ENCODE measurements at regions not wholly inside any gene's neighbourhood (a gene's known extent, or its start where the extent isn't known, plus 50 kb on each side); places are given as distances from the start of the nearest gene placed in this dataset.
"Not testable (repeated sequence)": the region's sequence is repeated elsewhere in the genome, so short reads cannot be mapped to it uniquely, and the experiment has no call there.

DNA sequence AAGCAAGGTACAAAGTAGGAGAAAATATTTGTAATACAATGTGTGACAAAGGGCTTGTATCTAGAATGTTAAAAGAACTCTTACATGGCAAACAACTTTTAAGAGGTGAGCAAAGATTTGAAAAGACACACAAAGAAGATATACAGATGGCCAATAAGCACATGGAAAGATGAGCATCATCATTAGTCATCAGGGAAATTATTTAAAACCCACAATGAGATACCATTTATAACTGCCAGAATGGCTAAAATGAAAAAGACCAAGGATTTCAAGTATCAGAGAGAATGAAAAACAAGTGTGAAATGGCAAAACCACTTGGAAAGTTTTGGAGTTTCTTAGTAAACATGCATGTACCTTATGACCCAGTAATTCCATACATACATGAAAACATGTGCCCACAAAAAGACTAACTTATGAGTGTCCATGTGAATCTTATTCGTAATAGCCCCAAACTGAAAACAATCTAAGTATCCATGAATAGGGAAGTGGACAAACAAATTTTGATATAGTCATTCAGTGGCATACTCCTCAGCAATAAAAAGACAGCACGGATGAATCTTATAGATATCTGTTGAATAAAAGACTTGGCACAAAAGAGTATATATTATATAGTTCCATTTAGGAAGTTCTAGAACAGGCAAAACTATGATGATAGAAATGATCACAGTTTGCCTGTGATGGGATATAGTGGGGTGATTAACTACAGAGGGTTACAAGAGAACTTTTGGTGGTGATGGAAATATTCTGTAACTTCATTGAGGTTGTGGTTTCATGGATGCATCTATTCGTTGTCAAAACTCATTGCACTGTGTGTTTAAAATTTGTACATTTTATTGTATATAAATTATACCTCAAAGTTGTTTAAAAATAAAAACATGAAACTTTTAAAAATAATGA is 82.0 kb downstream of the DISP1 start:
- TF ChIP-seq, protein P1, sequence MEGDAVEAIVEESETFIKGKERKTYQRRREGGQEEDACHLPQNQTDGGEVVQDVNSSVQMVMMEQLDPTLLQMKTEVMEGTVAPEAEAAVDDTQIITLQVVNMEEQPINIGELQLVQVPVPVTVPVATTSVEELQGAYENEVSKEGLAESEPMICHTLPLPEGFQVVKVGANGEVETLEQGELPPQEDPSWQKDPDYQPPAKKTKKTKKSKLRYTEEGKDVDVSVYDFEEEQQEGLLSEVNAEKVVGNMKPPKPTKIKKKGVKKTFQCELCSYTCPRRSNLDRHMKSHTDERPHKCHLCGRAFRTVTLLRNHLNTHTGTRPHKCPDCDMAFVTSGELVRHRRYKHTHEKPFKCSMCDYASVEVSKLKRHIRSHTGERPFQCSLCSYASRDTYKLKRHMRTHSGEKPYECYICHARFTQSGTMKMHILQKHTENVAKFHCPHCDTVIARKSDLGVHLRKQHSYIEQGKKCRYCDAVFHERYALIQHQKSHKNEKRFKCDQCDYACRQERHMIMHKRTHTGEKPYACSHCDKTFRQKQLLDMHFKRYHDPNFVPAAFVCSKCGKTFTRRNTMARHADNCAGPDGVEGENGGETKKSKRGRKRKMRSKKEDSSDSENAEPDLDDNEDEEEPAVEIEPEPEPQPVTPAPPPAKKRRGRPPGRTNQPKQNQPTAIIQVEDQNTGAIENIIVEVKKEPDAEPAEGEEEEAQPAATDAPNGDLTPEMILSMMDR (IDR thresholded peaks at IDR 0.05; ENCODE audit: insufficient read depth, low read depth, low read length, missing control alignments) = no peak
- no peak for DNase-seq (ENCODE audit: low read depth)
- H3K4me3 ChIP-seq (ENCODE audit: low read depth, low read length) = no peak overlapping the region

GRCh38 chr1:222897527-222898190 is 82.8 kb downstream of the DISP1 start:
- TF ChIP-seq, protein P1 (IDR thresholded peaks at IDR 0.05; ENCODE audit: insufficient read depth, low read depth, low read length, missing control alignments) = no peak
- peak overlapping the region; percentile 26; the same call in 1 of the 2 replicates for H3K4me3 ChIP-seq (ENCODE audit: low read depth, low read length)
- DNase-seq (ENCODE audit: low read depth) = no peak

DNA sequence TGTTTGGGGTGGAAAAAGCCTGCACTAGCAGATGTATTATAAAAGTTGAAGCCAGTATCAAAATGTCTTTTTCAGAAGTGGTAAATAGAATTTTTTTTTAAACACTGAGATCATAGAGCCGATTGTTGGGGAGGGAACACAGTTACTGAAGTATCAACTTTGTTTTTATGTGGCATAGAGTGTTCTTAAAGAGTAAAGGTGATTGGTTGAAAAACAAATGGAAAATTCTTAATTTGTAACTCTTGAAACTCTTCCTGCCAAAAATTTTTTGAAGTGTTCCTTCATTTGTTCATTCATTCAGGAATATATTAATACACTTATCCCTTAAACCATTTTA is 83.3 kb downstream of the DISP1 start:
- no peak for DNase-seq (ENCODE audit: low read depth)

GRCh38 chr1:222899471-222899870 is 84.6 kb downstream of the DISP1 start:
- no peak for DNase-seq (ENCODE audit: low read depth)
- TF ChIP-seq, protein P1 (IDR thresholded peaks at IDR 0.05; ENCODE audit: insufficient read depth, low read depth, low read length, missing control alignments) = no peak
- H3K4me3 ChIP-seq (ENCODE audit: low read depth, low read length) = no peak overlapping the region

More for the DNA sequence above, 83.3 kb downstream of the DISP1 start:
- H3K4me3 ChIP-seq (ENCODE audit: low read depth, low read length) = no peak overlapping the region
- TF ChIP-seq, protein P1 (IDR thresholded peaks at IDR 0.05; ENCODE audit: insufficient read depth, low read depth, low read length, missing control alignments) = no peak

GRCh38 chr1:222904451-222904850 is 89.6 kb downstream of the DISP1 start:
- TF ChIP-seq, protein P1 (IDR thresholded peaks at IDR 0.05; ENCODE audit: insufficient read depth, low read depth, low read length, missing control alignments) = no peak
- no peak for DNase-seq (ENCODE audit: low read depth)

GRCh38 chr1:222905151-222905550 is 90.3 kb downstream of the DISP1 start:
- TF ChIP-seq, protein P1 (IDR thresholded peaks at IDR 0.05; ENCODE audit: insufficient read depth, low read depth, low read length, missing control alignments) = no peak
- H3K4me3 ChIP-seq (ENCODE audit: low read depth, low read length) = no peak overlapping the region
- no peak for DNase-seq (ENCODE audit: low read depth)

More at GRCh38 chr1:222904451-222904850, 89.6 kb downstream of the DISP1 start:
- no peak overlapping the region for H3K4me3 ChIP-seq (ENCODE audit: low read depth, low read length)

DNA sequence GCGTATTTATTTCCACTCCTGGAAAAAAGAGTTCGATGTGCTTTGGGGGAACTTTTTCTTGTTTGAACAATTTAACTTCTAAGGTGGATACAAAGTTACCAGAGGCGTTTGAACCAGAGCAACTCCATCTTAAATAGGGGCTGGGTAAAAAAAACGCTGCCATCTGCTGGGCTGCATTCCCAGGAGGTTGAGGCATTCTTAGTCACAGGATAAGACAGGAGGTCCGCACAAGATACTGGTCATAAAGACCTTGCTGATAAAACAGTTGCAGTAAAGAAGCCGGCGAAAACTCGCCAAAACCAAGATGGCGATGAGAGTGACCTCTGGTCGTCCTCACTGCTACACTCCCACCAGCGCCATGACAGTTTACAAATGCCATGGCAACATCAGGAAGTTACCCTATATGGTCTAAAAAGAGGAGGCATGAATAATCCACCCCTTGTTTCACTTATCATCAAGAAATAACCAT is 91.5 kb downstream of the DISP1 start:
- not testable (repeated sequence) for H3K4me3 ChIP-seq (ENCODE audit: low read depth, low read length)

More for the DNA sequence above, 91.5 kb downstream of the DISP1 start:
- not testable (repeated sequence) for DNase-seq (ENCODE audit: low read depth)

Measured in GM12865 (cell line).